ENCODE measurements at regions not wholly inside any gene's neighbourhood (a gene's known extent, or its start where the extent isn't known, plus 50 kb on each side); places are given as distances from the start of the nearest gene placed in this dataset.

DNA sequence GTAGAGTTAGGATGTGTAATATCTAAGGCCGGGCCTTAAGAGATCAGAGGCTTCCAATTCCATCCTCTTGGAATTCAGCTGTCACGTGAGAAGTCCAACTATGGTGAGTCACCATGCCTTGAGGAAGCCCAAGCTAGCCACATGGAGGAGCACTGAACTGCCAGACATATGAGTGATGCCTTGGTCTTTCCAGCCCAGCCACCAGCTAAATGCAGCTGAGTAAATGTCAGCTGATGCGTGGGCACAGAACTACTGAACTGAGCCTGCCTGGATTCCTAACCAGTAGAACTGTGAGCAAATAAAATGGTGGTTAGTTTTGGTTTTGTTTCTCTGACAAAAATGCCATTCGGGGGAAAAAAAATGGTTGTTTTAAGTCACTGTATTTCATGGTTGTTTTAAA, 153.7 kb upstream of the SERTAD2 start:
- 46% methylated on average over 4 of the region's 4 CpGs for WGBS
- DNase-seq (ENCODE audit: low spot score in 2 of 2): no peak
- H3K27ac ChIP-seq: peak overlapping the region; percentile 54

DNA sequence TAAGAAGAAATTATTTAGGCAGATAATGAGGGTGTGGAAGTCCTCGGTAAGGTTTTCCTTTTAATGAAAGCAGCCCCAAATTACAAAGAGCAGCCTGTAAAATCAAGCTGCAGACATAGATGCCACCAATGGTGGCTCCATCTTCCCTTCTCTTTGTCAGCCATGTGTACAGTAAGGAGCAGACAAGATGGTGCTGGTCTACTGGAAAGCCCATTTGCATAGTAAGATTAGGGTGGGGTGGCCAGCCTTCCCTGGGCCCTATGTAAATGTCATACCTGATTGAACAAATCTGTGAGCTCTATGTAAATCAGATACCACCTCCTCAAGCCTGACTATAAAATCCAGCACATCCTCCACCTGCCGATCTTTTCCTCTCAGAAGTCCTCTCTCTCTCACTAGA, 154.4 kb upstream of the SERTAD2 start:
- no peak for DNase-seq (ENCODE audit: low spot score in 2 of 2)
- Histone ChIP-seq H3K27ac (peak overlapping the region; percentile 54), H3K27me3 (no peaks in the 10 kb centered on the region), H3K4me1 (peaks cover 5% of the 10 kb centered on the region), H3K4me3 (no peak overlapping the region), H3K9me3 (no peaks in the 10 kb centered on the region), H3K36me3 (no peaks in the 10 kb centered on the region)
- 84% methylated on average over 2 of the region's 2 CpGs for WGBS
- TF ChIP-seq POLR2AphosphoS5 (IDR thresholded peaks at IDR 0.05) (no peak), EP300 (IDR thresholded peaks at IDR 0.05) (no peak), POLR2A (IDR thresholded peaks at IDR 0.05) (no peak)
- TF ChIP-seq, protein P1, sequence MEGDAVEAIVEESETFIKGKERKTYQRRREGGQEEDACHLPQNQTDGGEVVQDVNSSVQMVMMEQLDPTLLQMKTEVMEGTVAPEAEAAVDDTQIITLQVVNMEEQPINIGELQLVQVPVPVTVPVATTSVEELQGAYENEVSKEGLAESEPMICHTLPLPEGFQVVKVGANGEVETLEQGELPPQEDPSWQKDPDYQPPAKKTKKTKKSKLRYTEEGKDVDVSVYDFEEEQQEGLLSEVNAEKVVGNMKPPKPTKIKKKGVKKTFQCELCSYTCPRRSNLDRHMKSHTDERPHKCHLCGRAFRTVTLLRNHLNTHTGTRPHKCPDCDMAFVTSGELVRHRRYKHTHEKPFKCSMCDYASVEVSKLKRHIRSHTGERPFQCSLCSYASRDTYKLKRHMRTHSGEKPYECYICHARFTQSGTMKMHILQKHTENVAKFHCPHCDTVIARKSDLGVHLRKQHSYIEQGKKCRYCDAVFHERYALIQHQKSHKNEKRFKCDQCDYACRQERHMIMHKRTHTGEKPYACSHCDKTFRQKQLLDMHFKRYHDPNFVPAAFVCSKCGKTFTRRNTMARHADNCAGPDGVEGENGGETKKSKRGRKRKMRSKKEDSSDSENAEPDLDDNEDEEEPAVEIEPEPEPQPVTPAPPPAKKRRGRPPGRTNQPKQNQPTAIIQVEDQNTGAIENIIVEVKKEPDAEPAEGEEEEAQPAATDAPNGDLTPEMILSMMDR (IDR thresholded peaks at IDR 0.05): no peak

More for the DNA sequence above, 153.7 kb upstream of the SERTAD2 start:
- Histone ChIP-seq H3K4me3 (no peak overlapping the region), H3K36me3 (no peaks in the 10 kb centered on the region), H3K27me3 (no peaks in the 10 kb centered on the region), H3K4me1 (peaks cover 5% of the 10 kb centered on the region), H3K9me3 (no peaks in the 10 kb centered on the region)
- TF ChIP-seq POLR2A (IDR thresholded peaks at IDR 0.05) (no peak), EP300 (IDR thresholded peaks at IDR 0.05) (no peak), POLR2AphosphoS5 (IDR thresholded peaks at IDR 0.05) (no peak)
- TF ChIP-seq, protein P1 (IDR thresholded peaks at IDR 0.05): no peak

DNA sequence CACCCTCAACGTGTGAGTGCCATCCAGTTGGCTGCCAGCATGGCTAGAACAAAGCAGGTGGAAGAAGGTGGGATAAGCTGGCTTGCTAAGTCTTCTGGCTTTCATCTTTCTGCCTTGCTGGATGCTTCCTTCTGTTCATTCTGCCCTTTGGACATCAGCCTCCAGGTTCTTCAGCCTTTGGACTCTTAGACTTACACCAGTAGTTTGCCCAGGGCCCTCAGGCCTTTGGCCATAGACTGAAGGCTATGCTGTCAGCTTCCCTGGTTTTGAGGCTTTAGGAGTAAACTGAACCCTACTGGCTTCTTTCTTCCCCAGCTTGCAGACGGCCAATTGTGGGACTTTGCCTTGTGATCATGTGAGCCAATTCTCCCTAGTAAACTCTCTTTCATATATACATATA, 155.0 kb upstream of the SERTAD2 start:
- Histone ChIP-seq H3K27me3 (no peaks in the 10 kb centered on the region), H3K9me3 (no peaks in the 10 kb centered on the region), H3K27ac (no peak overlapping the region), H3K4me3 (no peak overlapping the region), H3K36me3 (no peaks in the 10 kb centered on the region), H3K4me1 (peaks cover 5% of the 10 kb centered on the region)
- TF ChIP-seq POLR2A (IDR thresholded peaks at IDR 0.05) (no peak), POLR2AphosphoS5 (IDR thresholded peaks at IDR 0.05) (no peak), EP300 (IDR thresholded peaks at IDR 0.05) (no peak)
- TF ChIP-seq, protein P1 (IDR thresholded peaks at IDR 0.05): no peak
- DNase-seq (ENCODE audit: low spot score in 2 of 2): peak in 1 of 2 donors; percentile 9
- 73% methylated on average over 2 of the region's 2 CpGs for WGBS

- H3K9me3 ChIP-seq: no peaks in the 10 kb centered on the region
- H3K4me1 ChIP-seq: peaks cover 5% of the 10 kb centered on the region
- H3K27me3 ChIP-seq: no peaks in the 10 kb centered on the region
- TF ChIP-seq POLR2AphosphoS5 (IDR thresholded peaks at IDR 0.05): no peak
- no peak for TF ChIP-seq POLR2A (IDR thresholded peaks at IDR 0.05)
- TF ChIP-seq, protein P1 (IDR thresholded peaks at IDR 0.05): no peak
- no peak for TF ChIP-seq EP300 (IDR thresholded peaks at IDR 0.05)
- WGBS: 86% methylated on average over 1 of the region's 1 CpG
- H3K36me3 ChIP-seq: no peaks in the 10 kb centered on the region
- no peak for DNase-seq (ENCODE audit: low spot score in 2 of 2)
- H3K4me3 ChIP-seq: no peak overlapping the region
- no peak overlapping the region for H3K27ac ChIP-seq
Measured at GRCh38 chr2:64809216-64809615, 155.5 kb upstream of the SERTAD2 start.

DNA sequence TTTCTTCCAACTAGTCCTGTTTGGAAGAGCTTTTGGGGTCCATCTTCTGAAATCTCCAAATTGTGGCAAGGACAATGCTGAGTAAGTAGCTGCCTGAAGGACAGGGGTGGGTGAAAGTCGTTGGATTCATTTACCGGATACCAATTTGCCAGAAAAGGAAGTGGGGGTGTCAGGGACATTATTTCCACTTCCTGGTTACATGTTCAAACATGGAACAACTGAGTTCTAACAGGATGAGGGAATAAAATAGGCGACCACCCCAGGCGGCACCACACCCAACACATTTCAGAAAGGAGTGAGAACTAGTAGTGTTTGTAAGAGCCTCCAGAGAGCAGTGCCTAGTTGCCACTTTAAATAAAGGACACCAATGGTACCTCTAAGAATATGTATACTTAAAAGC, 158.6 kb upstream of the SERTAD2 start:
- Histone ChIP-seq H3K36me3 (no peaks in the 10 kb centered on the region), H3K27me3 (no peaks in the 10 kb centered on the region), H3K27ac (no peak overlapping the region), H3K9me3 (no peaks in the 10 kb centered on the region), H3K4me3 (no peak overlapping the region), H3K4me1 (peaks cover 5% of the 10 kb centered on the region)
- DNase-seq (ENCODE audit: low spot score in 2 of 2): peak in 1 of 2 donors; percentile 55
- TF ChIP-seq EP300 (IDR thresholded peaks at IDR 0.05) (no peak), POLR2AphosphoS5 (IDR thresholded peaks at IDR 0.05) (no peak), POLR2A (IDR thresholded peaks at IDR 0.05) (no peak)
- TF ChIP-seq, protein P1 (IDR thresholded peaks at IDR 0.05): no peak
- WGBS: 36% methylated on average over 4 of the region's 4 CpGs
